Mesothelial cell of epicardium (in vitro differentiated cells): ENCODE measurements at regions not wholly inside any gene's neighbourhood (a gene's known extent, or its start where the extent isn't known, plus 50 kb on each side); places are given as distances from the start of the nearest gene placed in this dataset.

Experiments
- DNase-seq, 2 experiments: peaks; one replicate each; pipeline ENCODE4 v3.0.0; 2021; ENCODE audit warnings: low spot score in 2 of 2; ENCODE audit not compliant: unreplicated experiment in 2 of 2
- H3K27ac Mint-ChIP-seq: 2 replicates; pipeline ENCODE4 v1.8.0; 2021; ENCODE audit warnings: mixed read lengths
- H3K27me3 Mint-ChIP-seq: 2 replicates; pipeline ENCODE4 v1.8.0; 2021; ENCODE audit warnings: low read depth, mixed read lengths
- H3K36me3 Mint-ChIP-seq: 2 replicates; pipeline ENCODE4 v1.8.0; 2021; ENCODE audit warnings: mixed read lengths
- H3K4me1 Mint-ChIP-seq: 2 replicates; pipeline ENCODE4 v1.8.0; 2021; ENCODE audit warnings: mixed read lengths
- H3K4me3 Mint-ChIP-seq: 2 replicates; pipeline ENCODE4 v1.8.0; 2021; ENCODE audit warnings: mild to moderate bottlenecking, moderate library complexity, mixed read lengths
- H3K9me3 Mint-ChIP-seq: 2 replicates; pipeline ENCODE4 v1.8.0; 2021; ENCODE audit warnings: mixed read lengths
- CTCF ChIP-seq: fragments of 200-600 bp; sonication (generic); IDR thresholded peaks from one replicate; pipeline ENCODE4 v1.5.0; 2021; ENCODE audit warnings: antibody characterized with exemption; ENCODE audit not compliant: unreplicated experiment

- DNase-seq: no peak
- Mint-ChIP-seq H3K4me3 (no peak overlapping the region), H3K36me3 (peaks cover 2% of the 10 kb centered on the region), H3K27ac (no peak overlapping the region), H3K9me3 (peaks cover 17% of the 10 kb centered on the region), H3K27me3 (no peaks in the 10 kb centered on the region), H3K4me1 (peaks cover 25% of the 10 kb centered on the region)
- no peak for TF ChIP-seq CTCF
These were observed 287.8 kb downstream of the DUSP10 start for GRCh38 chr1:221454096-221454495.

GRCh38 chr1:221456918-221457317 is 285.0 kb downstream of the DUSP10 start:
- no peak for DNase-seq
- Mint-ChIP-seq H3K4me3 (no peak overlapping the region), H3K4me1 (peaks cover 26% of the 10 kb centered on the region), H3K9me3 (peaks cover 10% of the 10 kb centered on the region), H3K27me3 (no peaks in the 10 kb centered on the region), H3K27ac (no peak overlapping the region), H3K36me3 (no peaks in the 10 kb centered on the region)
- TF ChIP-seq CTCF: no peak

GRCh38 chr1:221457685-221458446 is 284.0 kb downstream of the DUSP10 start:
- TF ChIP-seq CTCF: no peak
- H3K27me3 Mint-ChIP-seq: no peaks in the 10 kb centered on the region
- peak overlapping the region; percentile 39 for H3K27ac Mint-ChIP-seq
- H3K4me3 Mint-ChIP-seq: no peak overlapping the region
- H3K36me3 Mint-ChIP-seq: no peaks in the 10 kb centered on the region
- peaks cover 26% of the 10 kb centered on the region for H3K4me1 Mint-ChIP-seq
- DNase-seq: no peak
- H3K9me3 Mint-ChIP-seq: peaks cover 3% of the 10 kb centered on the region

- H3K4me1 Mint-ChIP-seq: peaks cover 26% of the 10 kb centered on the region
- no peak for TF ChIP-seq CTCF
- no peak overlapping the region for H3K4me3 Mint-ChIP-seq
- DNase-seq: no peak
- H3K27me3 Mint-ChIP-seq: no peaks in the 10 kb centered on the region
- no peaks in the 10 kb centered on the region for H3K36me3 Mint-ChIP-seq
- H3K9me3 Mint-ChIP-seq: no peaks in the 10 kb centered on the region
- peak overlapping the region; percentile 39 for H3K27ac Mint-ChIP-seq
These were observed 283.3 kb downstream of the DUSP10 start for GRCh38 chr1:221458447-221459156.

GRCh38 chr1:221459558-221459957 is 282.3 kb downstream of the DUSP10 start:
- no peak overlapping the region for H3K27ac Mint-ChIP-seq
- H3K9me3 Mint-ChIP-seq: no peaks in the 10 kb centered on the region
- H3K4me3 Mint-ChIP-seq: no peak overlapping the region
- no peak for DNase-seq
- peaks cover 26% of the 10 kb centered on the region for H3K4me1 Mint-ChIP-seq
- no peaks in the 10 kb centered on the region for H3K36me3 Mint-ChIP-seq
- no peak for TF ChIP-seq CTCF
- no peaks in the 10 kb centered on the region for H3K27me3 Mint-ChIP-seq
